ENCODE measurements at regions not wholly inside any gene's neighbourhood (a gene's known extent, or its start where the extent isn't known, plus 50 kb on each side); places are given as distances from the start of the nearest gene placed in this dataset.

DNA sequence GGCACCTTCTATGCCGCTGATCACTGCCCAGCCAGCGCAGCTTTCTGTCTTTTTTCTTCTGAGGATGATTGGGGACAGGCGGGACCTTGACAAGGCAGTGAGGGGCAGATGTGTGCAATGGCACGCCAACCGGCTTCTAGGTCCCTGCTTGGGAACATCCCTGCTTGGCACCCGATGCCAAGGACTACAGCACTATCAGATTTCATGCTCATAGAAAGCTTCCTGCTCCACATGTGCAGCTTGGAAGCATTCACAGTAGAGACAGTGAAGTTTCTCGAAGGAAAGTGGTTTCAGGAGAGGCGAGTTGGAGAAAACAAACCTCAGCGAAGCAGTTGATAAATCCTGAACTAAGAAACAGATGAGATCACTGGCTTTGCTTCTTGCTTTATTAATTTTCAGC, 267.5 kb upstream of the HABP2 start:
- Histone ChIP-seq H3K27ac (ENCODE audit: insufficient read depth in 1 of 2, low read depth in 1 of 2, low read length in 2 of 2, poor library complexity in 1 of 2, severe bottlenecking in 2 of 2) (no peak overlapping the region), H3K4me1 (ENCODE audit: control extremely low read depth in 1 of 4, control insufficient read depth in 4 of 4, insufficient read depth in 4 of 4, low read length in 3 of 4) (no peaks in the 10 kb centered on the region), H3K27me3 (replicated peaks in 2 of 5; ENCODE audit: control insufficient read depth in 4 of 5, insufficient read depth in 5 of 5, low read length in 4 of 5) (no peaks in the 10 kb centered on the region), H3K4me3 (ENCODE audit: control insufficient read depth in 1 of 7, extremely low read depth in 1 of 7, insufficient read depth in 4 of 7, low read depth in 2 of 7, low read length in 6 of 7) (no peak overlapping the region), H3K9me3 (ENCODE audit: control extremely low read depth in 1 of 5, control insufficient read depth in 4 of 5, insufficient read depth in 2 of 5, low read depth in 1 of 5, low read length in 4 of 5) (peaks cover 0 to 3% (median 0%) of the 10 kb centered on the region in 5 experiments), H3K36me3 (ENCODE audit: control insufficient read depth in 4 of 4, insufficient read depth in 4 of 4, low read length in 3 of 4) (no peaks in the 10 kb centered on the region)
- POLR2A ChIA-PET: no interaction called here
- no peak for DNase-seq
- CTCF ChIA-PET: interaction anchor here (1.1 to 1.8 kb wide), 2 partner anchors 8 to 43 kb away, joined by 3 to 5 read pairs; no protein-coding TSS in a partner anchor
- WGBS (ENCODE audit: insufficient coverage): 89% methylated on average over 7 of the region's 9 CpGs

DNA sequence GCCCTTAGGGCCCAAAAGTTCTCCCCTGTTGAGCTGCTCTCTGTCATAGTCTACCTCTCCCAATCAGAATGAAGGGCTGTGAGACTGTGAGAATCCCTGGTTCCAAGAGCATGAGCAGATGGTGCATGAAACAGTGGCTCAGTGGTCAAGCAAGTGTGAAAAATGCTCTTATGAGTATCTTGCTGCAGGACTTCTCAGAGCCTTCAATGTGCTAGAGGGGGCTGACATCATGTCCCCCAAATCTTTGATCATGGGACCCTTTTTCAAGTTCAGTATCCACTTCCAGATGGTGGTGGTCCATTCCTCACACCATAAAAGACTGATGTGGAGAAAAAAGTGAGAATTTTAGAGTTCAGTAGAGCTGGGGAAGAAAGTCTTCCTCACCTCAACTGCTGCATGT, 265.3 kb upstream of the HABP2 start:
- Histone ChIP-seq H3K4me3 (ENCODE audit: control insufficient read depth in 1 of 7, extremely low read depth in 1 of 7, insufficient read depth in 4 of 7, low read depth in 2 of 7, low read length in 6 of 7) (no peak overlapping the region), H3K9me3 (ENCODE audit: control extremely low read depth in 1 of 5, control insufficient read depth in 4 of 5, insufficient read depth in 2 of 5, low read depth in 1 of 5, low read length in 4 of 5) (no peaks in the 10 kb centered on the region), H3K4me1 (ENCODE audit: control extremely low read depth in 1 of 4, control insufficient read depth in 4 of 4, insufficient read depth in 4 of 4, low read length in 3 of 4) (no peaks in the 10 kb centered on the region), H3K27ac (ENCODE audit: insufficient read depth in 1 of 2, low read depth in 1 of 2, low read length in 2 of 2, poor library complexity in 1 of 2, severe bottlenecking in 2 of 2) (no peak overlapping the region), H3K36me3 (ENCODE audit: control insufficient read depth in 4 of 4, insufficient read depth in 4 of 4, low read length in 3 of 4) (no peaks in the 10 kb centered on the region), H3K27me3 (replicated peaks in 2 of 5; ENCODE audit: control insufficient read depth in 4 of 5, insufficient read depth in 5 of 5, low read length in 4 of 5) (no peaks in the 10 kb centered on the region)
- ChIA-PET CTCF (interaction anchor here (1.8 kb wide), 1 partner anchor 19 kb away, joined by 4 read pairs; no protein-coding TSS in a partner anchor), POLR2A (no interaction called here)
- no peak for DNase-seq

DNA sequence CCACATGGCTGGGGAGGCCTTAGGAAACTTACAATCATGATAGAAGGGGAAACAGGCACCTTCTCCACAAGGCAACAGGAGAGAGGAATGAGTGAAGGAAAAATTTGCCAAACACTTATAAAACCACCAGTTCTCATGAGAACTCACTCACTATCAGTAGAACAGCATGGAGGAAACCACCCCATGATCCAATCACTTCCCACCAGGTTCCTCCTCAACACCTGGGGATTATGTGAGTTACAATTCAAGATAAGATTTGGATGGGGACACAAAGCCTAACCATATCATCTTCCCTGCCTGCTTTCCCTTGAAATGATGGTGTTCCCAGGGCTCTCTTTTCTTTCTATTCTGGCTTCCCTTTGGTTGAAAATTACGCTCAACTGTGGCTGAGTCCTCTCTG, 262.7 kb upstream of the HABP2 start:
- ChIA-PET POLR2A (no interaction called here), CTCF (no interaction called here)
- H3K9me3 ChIP-seq (ENCODE audit: control extremely low read depth in 1 of 5, control insufficient read depth in 4 of 5, insufficient read depth in 2 of 5, low read depth in 1 of 5, low read length in 4 of 5): no peaks in the 10 kb centered on the region
- DNase-seq: no peak
- H3K4me3 ChIP-seq (ENCODE audit: control insufficient read depth in 1 of 7, extremely low read depth in 1 of 7, insufficient read depth in 4 of 7, low read depth in 2 of 7, low read length in 6 of 7): no peak overlapping the region
- H3K4me1 ChIP-seq (ENCODE audit: control extremely low read depth in 1 of 4, control insufficient read depth in 4 of 4, insufficient read depth in 4 of 4, low read length in 3 of 4): no peaks in the 10 kb centered on the region
- H3K36me3 ChIP-seq (ENCODE audit: control insufficient read depth in 4 of 4, insufficient read depth in 4 of 4, low read length in 3 of 4): no peaks in the 10 kb centered on the region
- H3K27ac ChIP-seq (ENCODE audit: insufficient read depth in 1 of 2, low read depth in 1 of 2, low read length in 2 of 2, poor library complexity in 1 of 2, severe bottlenecking in 2 of 2): no peak overlapping the region
- WGBS (ENCODE audit: insufficient coverage): no CpG with 5 or more reads among the region's 1 CpG
- H3K27me3 ChIP-seq (replicated peaks in 2 of 5; ENCODE audit: control insufficient read depth in 4 of 5, insufficient read depth in 5 of 5, low read length in 4 of 5): no peaks in the 10 kb centered on the region

DNA sequence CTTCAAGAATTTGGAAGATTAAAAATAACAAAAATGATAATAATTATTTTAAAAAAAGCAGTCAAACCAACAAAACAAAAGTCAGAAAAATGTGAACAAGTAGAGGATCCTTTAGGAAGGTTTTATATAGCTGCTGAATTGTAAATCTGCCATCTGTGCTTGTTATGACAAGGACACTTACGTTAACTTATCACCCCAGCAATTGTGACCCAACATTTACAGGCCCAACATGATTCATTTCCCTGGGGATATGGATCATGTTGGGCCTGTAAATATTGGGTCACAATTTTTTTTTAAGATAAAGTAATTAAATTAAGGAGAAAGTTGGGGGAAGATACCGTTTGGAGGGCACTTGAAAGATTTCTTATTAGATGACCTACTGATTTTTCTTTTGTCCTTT, 261.4 kb upstream of the HABP2 start:
- Histone ChIP-seq H3K36me3 (ENCODE audit: control insufficient read depth in 4 of 4, insufficient read depth in 4 of 4, low read length in 3 of 4) (no peaks in the 10 kb centered on the region), H3K4me1 (ENCODE audit: control extremely low read depth in 1 of 4, control insufficient read depth in 4 of 4, insufficient read depth in 4 of 4, low read length in 3 of 4) (no peaks in the 10 kb centered on the region), H3K27ac (ENCODE audit: insufficient read depth in 1 of 2, low read depth in 1 of 2, low read length in 2 of 2, poor library complexity in 1 of 2, severe bottlenecking in 2 of 2) (no peak overlapping the region), H3K4me3 (ENCODE audit: control insufficient read depth in 1 of 7, extremely low read depth in 1 of 7, insufficient read depth in 4 of 7, low read depth in 2 of 7, low read length in 6 of 7) (no peak overlapping the region), H3K9me3 (ENCODE audit: control extremely low read depth in 1 of 5, control insufficient read depth in 4 of 5, insufficient read depth in 2 of 5, low read depth in 1 of 5, low read length in 4 of 5) (no peaks in the 10 kb centered on the region), H3K27me3 (replicated peaks in 2 of 5; ENCODE audit: control insufficient read depth in 4 of 5, insufficient read depth in 5 of 5, low read length in 4 of 5) (no peaks in the 10 kb centered on the region)
- WGBS (ENCODE audit: insufficient coverage): no CpG with 5 or more reads among the region's 2 CpGs
- no peak for DNase-seq
- ChIA-PET CTCF (no interaction called here), POLR2A (no interaction called here)

DNA sequence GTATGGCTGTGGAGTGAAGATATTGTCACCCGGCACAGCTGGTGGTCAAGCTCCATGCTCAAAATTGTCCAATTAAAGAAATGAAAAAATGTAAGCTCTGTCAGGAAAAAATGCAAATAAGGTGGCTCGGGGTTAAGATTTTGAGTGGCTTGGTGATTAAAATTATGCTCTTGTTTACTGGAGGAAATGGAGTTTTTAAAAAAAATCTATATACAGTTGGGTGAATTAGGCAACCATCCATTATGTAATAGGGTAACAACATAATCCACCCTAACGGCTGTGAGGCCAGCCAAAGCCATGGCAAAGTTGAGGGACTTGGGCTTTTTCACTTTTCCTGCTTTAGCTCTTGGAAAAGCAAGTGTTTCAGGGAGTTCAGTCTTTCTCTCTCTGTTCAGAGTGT, 260.8 kb upstream of the HABP2 start:
- no peaks in the 10 kb centered on the region for H3K36me3 ChIP-seq (ENCODE audit: control insufficient read depth in 4 of 4, insufficient read depth in 4 of 4, low read length in 3 of 4)
- no peak overlapping the region for H3K4me3 ChIP-seq (ENCODE audit: control insufficient read depth in 1 of 7, extremely low read depth in 1 of 7, insufficient read depth in 4 of 7, low read depth in 2 of 7, low read length in 6 of 7)
- CTCF ChIA-PET: no interaction called here
- POLR2A ChIA-PET: no interaction called here
- H3K27ac ChIP-seq (ENCODE audit: insufficient read depth in 1 of 2, low read depth in 1 of 2, low read length in 2 of 2, poor library complexity in 1 of 2, severe bottlenecking in 2 of 2): no peak overlapping the region
- no peak for DNase-seq
- H3K9me3 ChIP-seq (ENCODE audit: control extremely low read depth in 1 of 5, control insufficient read depth in 4 of 5, insufficient read depth in 2 of 5, low read depth in 1 of 5, low read length in 4 of 5): no peaks in the 10 kb centered on the region
- H3K4me1 ChIP-seq (ENCODE audit: control extremely low read depth in 1 of 4, control insufficient read depth in 4 of 4, insufficient read depth in 4 of 4, low read length in 3 of 4): no peaks in the 10 kb centered on the region
- 93% methylated on average over 2 of the region's 3 CpGs for WGBS (ENCODE audit: insufficient coverage)
- H3K27me3 ChIP-seq (replicated peaks in 2 of 5; ENCODE audit: control insufficient read depth in 4 of 5, insufficient read depth in 5 of 5, low read length in 4 of 5): no peaks in the 10 kb centered on the region

DNA sequence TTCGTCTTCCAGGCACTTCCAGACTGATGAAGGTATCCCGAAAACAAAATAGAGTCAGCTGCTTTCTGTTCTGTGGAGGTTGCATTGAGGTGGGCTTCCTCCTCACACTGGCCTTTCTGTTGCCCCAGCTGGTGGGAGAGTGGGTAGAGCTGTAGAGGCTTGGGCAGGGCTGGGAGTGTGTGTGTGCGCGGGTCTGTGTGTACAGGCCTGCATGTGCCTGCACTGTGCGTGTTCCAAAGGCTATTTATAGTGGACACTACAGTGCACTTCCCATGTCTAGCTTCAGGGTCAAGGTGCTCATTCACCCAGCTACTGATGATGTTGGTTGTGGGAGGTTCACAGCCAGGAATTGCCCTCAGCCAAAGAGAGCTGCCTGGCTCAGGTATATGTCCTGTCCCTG, 260.1 kb upstream of the HABP2 start:
- H3K36me3 ChIP-seq (ENCODE audit: control insufficient read depth in 4 of 4, insufficient read depth in 4 of 4, low read length in 3 of 4): no peaks in the 10 kb centered on the region
- WGBS (ENCODE audit: insufficient coverage): 93% methylated on average over 3 of the region's 5 CpGs
- CTCF ChIA-PET: interaction anchor here (1.3 kb wide), 1 partner anchor 8 kb away, joined by 5 read pairs; no protein-coding TSS in a partner anchor

DNA sequence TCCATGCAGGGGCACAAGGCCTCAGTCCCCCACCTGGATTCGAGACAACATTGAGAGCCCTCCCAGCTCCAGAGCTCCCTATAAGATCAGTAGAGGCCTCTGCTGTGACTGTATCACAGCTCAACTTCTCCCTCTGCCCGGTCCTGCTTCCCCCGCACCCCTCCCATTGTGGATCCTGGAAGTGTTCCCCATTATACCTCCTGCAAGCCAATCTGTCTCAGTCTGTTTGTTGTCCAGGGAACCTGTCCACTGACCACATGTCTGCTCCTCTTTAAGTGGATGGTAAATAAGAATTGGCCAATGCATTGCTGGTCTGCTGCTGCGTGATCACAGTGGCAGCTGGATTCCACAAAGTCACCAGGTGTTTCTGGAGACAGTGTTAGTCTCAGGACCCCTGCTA, 259.7 kb upstream of the HABP2 start:
- DNase-seq: no peak
- no peaks in the 10 kb centered on the region for H3K36me3 ChIP-seq (ENCODE audit: control insufficient read depth in 4 of 4, insufficient read depth in 4 of 4, low read length in 3 of 4)
- H3K27ac ChIP-seq (ENCODE audit: insufficient read depth in 1 of 2, low read depth in 1 of 2, low read length in 2 of 2, poor library complexity in 1 of 2, severe bottlenecking in 2 of 2): no peak overlapping the region
- H3K27me3 ChIP-seq (replicated peaks in 2 of 5; ENCODE audit: control insufficient read depth in 4 of 5, insufficient read depth in 5 of 5, low read length in 4 of 5): no peaks in the 10 kb centered on the region
- no peak overlapping the region for H3K4me3 ChIP-seq (ENCODE audit: control insufficient read depth in 1 of 7, extremely low read depth in 1 of 7, insufficient read depth in 4 of 7, low read depth in 2 of 7, low read length in 6 of 7)
- WGBS (ENCODE audit: insufficient coverage): 89% methylated on average over 3 of the region's 4 CpGs
- ChIA-PET CTCF (interaction anchor here (1.3 kb wide), 1 partner anchor 8 kb away, joined by 5 read pairs; no protein-coding TSS in a partner anchor), POLR2A (no interaction called here)
- H3K9me3 ChIP-seq (ENCODE audit: control extremely low read depth in 1 of 5, control insufficient read depth in 4 of 5, insufficient read depth in 2 of 5, low read depth in 1 of 5, low read length in 4 of 5): no peaks in the 10 kb centered on the region
- no peaks in the 10 kb centered on the region for H3K4me1 ChIP-seq (ENCODE audit: control extremely low read depth in 1 of 4, control insufficient read depth in 4 of 4, insufficient read depth in 4 of 4, low read length in 3 of 4)

More for the DNA sequence above, 260.1 kb upstream of the HABP2 start:
- Histone ChIP-seq H3K27ac (ENCODE audit: insufficient read depth in 1 of 2, low read depth in 1 of 2, low read length in 2 of 2, poor library complexity in 1 of 2, severe bottlenecking in 2 of 2) (no peak overlapping the region), H3K4me3 (ENCODE audit: control insufficient read depth in 1 of 7, extremely low read depth in 1 of 7, insufficient read depth in 4 of 7, low read depth in 2 of 7, low read length in 6 of 7) (no peak overlapping the region), H3K4me1 (ENCODE audit: control extremely low read depth in 1 of 4, control insufficient read depth in 4 of 4, insufficient read depth in 4 of 4, low read length in 3 of 4) (no peaks in the 10 kb centered on the region), H3K9me3 (ENCODE audit: control extremely low read depth in 1 of 5, control insufficient read depth in 4 of 5, insufficient read depth in 2 of 5, low read depth in 1 of 5, low read length in 4 of 5) (no peaks in the 10 kb centered on the region), H3K27me3 (replicated peaks in 2 of 5; ENCODE audit: control insufficient read depth in 4 of 5, insufficient read depth in 5 of 5, low read length in 4 of 5) (no peaks in the 10 kb centered on the region)
- DNase-seq: no peak
- POLR2A ChIA-PET: no interaction called here
